Rectal smooth muscle tissue (tissue), 1 donor: ENCODE measurements at regions not wholly inside any gene's neighbourhood (a gene's known extent, or its start where the extent isn't known, plus 50 kb on each side); places are given as distances from the start of the nearest gene placed in this dataset.

ENCODE experiments used
- H3K27ac ChIP-seq: one replicate; pipeline ENCODE4 v1.7.0; 2013; ENCODE audit warnings: low read depth, low read length, inconsistent platforms
- H3K27me3 ChIP-seq: one replicate; pipeline ENCODE4 v1.7.0; 2013; ENCODE audit warnings: low read length; ENCODE audit not compliant: control insufficient read depth, insufficient read depth
- H3K36me3 ChIP-seq: one replicate; pipeline ENCODE4 v1.7.0; 2013; ENCODE audit warnings: low read length; ENCODE audit not compliant: control insufficient read depth, insufficient read depth
- H3K4me1 ChIP-seq: one replicate; pipeline ENCODE4 v1.7.0; 2013; ENCODE audit warnings: low read length; ENCODE audit not compliant: control insufficient read depth, insufficient read depth
- H3K4me3 ChIP-seq: one replicate; pipeline ENCODE4 v1.7.0; 2013; ENCODE audit warnings: low read length
- H3K9ac ChIP-seq: one replicate; pipeline ENCODE4 v1.7.0; 2013; ENCODE audit warnings: low read length

- H3K4me1 ChIP-seq: no peaks in the 10 kb centered on the region
Observed at GRCh38 chr13:107205318-107206104, 637.6 kb upstream of the ARGLU1 start.

GRCh38 chr13:107203146-107203847 lies 635.4 kb upstream of the ARGLU1 start:
- H3K27ac ChIP-seq: no peak overlapping the region
- H3K27me3 ChIP-seq: no peaks in the 10 kb centered on the region
- H3K4me3 ChIP-seq: no peak overlapping the region
- H3K36me3 ChIP-seq: no peaks in the 10 kb centered on the region
- no peak overlapping the region for H3K9ac ChIP-seq
- no peaks in the 10 kb centered on the region for H3K4me1 ChIP-seq

More at GRCh38 chr13:107205318-107206104, 637.6 kb upstream of the ARGLU1 start:
- Histone ChIP-seq H3K4me3 (no peak overlapping the region), H3K27me3 (no peaks in the 10 kb centered on the region), H3K9ac (no peak overlapping the region), H3K27ac (no peak overlapping the region), H3K36me3 (no peaks in the 10 kb centered on the region)

GRCh38 chr13:107202371-107203023 lies 634.6 kb upstream of the ARGLU1 start:
- H3K9ac ChIP-seq: no peak overlapping the region
- no peak overlapping the region for H3K4me3 ChIP-seq
- no peaks in the 10 kb centered on the region for H3K27me3 ChIP-seq
- H3K36me3 ChIP-seq: no peaks in the 10 kb centered on the region
- H3K27ac ChIP-seq: no peak overlapping the region
- H3K4me1 ChIP-seq: no peaks in the 10 kb centered on the region

GRCh38 chr13:107200491-107200890 lies 632.6 kb upstream of the ARGLU1 start:
- H3K9ac ChIP-seq: no peak overlapping the region
- no peaks in the 10 kb centered on the region for H3K27me3 ChIP-seq
- H3K4me3 ChIP-seq: no peak overlapping the region
- no peak overlapping the region for H3K27ac ChIP-seq
- no peaks in the 10 kb centered on the region for H3K4me1 ChIP-seq
- no peaks in the 10 kb centered on the region for H3K36me3 ChIP-seq

GRCh38 chr13:107192289-107192688 lies 624.4 kb upstream of the ARGLU1 start:
- no peaks in the 10 kb centered on the region for H3K4me1 ChIP-seq

GRCh38 chr13:107190065-107190464 lies 622.1 kb upstream of the ARGLU1 start:
- H3K27me3 ChIP-seq: no peaks in the 10 kb centered on the region
- no peak overlapping the region for H3K27ac ChIP-seq
- H3K9ac ChIP-seq: no peak overlapping the region
- no peaks in the 10 kb centered on the region for H3K4me1 ChIP-seq
- no peak overlapping the region for H3K4me3 ChIP-seq
- H3K36me3 ChIP-seq: no peaks in the 10 kb centered on the region

More at GRCh38 chr13:107192289-107192688, 624.4 kb upstream of the ARGLU1 start:
- no peak overlapping the region for H3K4me3 ChIP-seq
- no peaks in the 10 kb centered on the region for H3K36me3 ChIP-seq
- H3K27me3 ChIP-seq: no peaks in the 10 kb centered on the region
- H3K9ac ChIP-seq: no peak overlapping the region
- no peak overlapping the region for H3K27ac ChIP-seq

- Histone ChIP-seq H3K4me1 (no peaks in the 10 kb centered on the region), H3K27me3 (no peaks in the 10 kb centered on the region), H3K4me3 (no peak overlapping the region), H3K27ac (no peak overlapping the region), H3K9ac (no peak overlapping the region), H3K36me3 (no peaks in the 10 kb centered on the region)
Observed at GRCh38 chr13:107185889-107186288, 618.0 kb upstream of the ARGLU1 start.

- Histone ChIP-seq H3K4me3 (no peak overlapping the region), H3K9ac (no peak overlapping the region), H3K27ac (no peak overlapping the region), H3K4me1 (no peaks in the 10 kb centered on the region), H3K36me3 (no peaks in the 10 kb centered on the region), H3K27me3 (no peaks in the 10 kb centered on the region)
Observed at GRCh38 chr13:107170270-107170931, 602.5 kb upstream of the ARGLU1 start.

GRCh38 chr13:107157271-107157670 lies 589.3 kb upstream of the ARGLU1 start:
- Histone ChIP-seq H3K4me3 (no peak overlapping the region), H3K4me1 (no peaks in the 10 kb centered on the region)

GRCh38 chr13:107144432-107144831 lies 576.5 kb upstream of the ARGLU1 start:
- Histone ChIP-seq H3K4me1 (no peaks in the 10 kb centered on the region), H3K27ac (no peak overlapping the region), H3K27me3 (no peaks in the 10 kb centered on the region), H3K36me3 (no peaks in the 10 kb centered on the region), H3K4me3 (no peak overlapping the region), H3K9ac (no peak overlapping the region)

More at GRCh38 chr13:107157271-107157670, 589.3 kb upstream of the ARGLU1 start:
- H3K36me3 ChIP-seq: no peaks in the 10 kb centered on the region
- H3K27me3 ChIP-seq: no peaks in the 10 kb centered on the region
- no peak overlapping the region for H3K9ac ChIP-seq
- no peak overlapping the region for H3K27ac ChIP-seq

- Histone ChIP-seq H3K27me3 (no peaks in the 10 kb centered on the region), H3K9ac (no peak overlapping the region), H3K36me3 (no peaks in the 10 kb centered on the region), H3K4me3 (no peak overlapping the region), H3K27ac (no peak overlapping the region), H3K4me1 (no peaks in the 10 kb centered on the region)
Observed at GRCh38 chr13:107141767-107142166, 573.8 kb upstream of the ARGLU1 start.

- Histone ChIP-seq H3K9ac (no peak overlapping the region), H3K27me3 (no peaks in the 10 kb centered on the region), H3K36me3 (no peaks in the 10 kb centered on the region), H3K4me1 (no peaks in the 10 kb centered on the region), H3K27ac (no peak overlapping the region), H3K4me3 (no peak overlapping the region)
Observed at GRCh38 chr13:107139006-107139405, 571.1 kb upstream of the ARGLU1 start.
